Nephron (organoid): ENCODE measurements at regions not wholly inside any gene's neighbourhood (a gene's known extent, or its start where the extent isn't known, plus 50 kb on each side); places are given as distances from the start of the nearest gene placed in this dataset.

Source experiments
- H3K27ac Mint-ChIP-seq, 3 experiments: 2 replicates each; pipeline ENCODE4 v1.8.0; 2020; ENCODE audit warnings: mixed read lengths in 3 of 3, mild to moderate bottlenecking in 2 of 3, moderate library complexity in 1 of 3
- H3K27me3 Mint-ChIP-seq: 2 replicates; pipeline ENCODE4 v1.8.0; 2021; ENCODE audit warnings: low read depth, mild to moderate bottlenecking, moderate library complexity, mixed read lengths
- H3K36me3 Mint-ChIP-seq: 2 replicates; pipeline ENCODE4 v1.8.0; 2020; ENCODE audit warnings: low read depth, mixed read lengths
- H3K4me1 Mint-ChIP-seq: 2 replicates; pipeline ENCODE4 v1.8.0; 2020; ENCODE audit warnings: mixed read lengths
- H3K4me3 Mint-ChIP-seq, 3 experiments: 2 replicates each; pipeline ENCODE4 v1.8.0; 2020; ENCODE audit warnings: mild to moderate bottlenecking in 3 of 3, mixed read lengths in 3 of 3, moderate library complexity in 2 of 3
- H3K9me3 Mint-ChIP-seq: 2 replicates; pipeline ENCODE4 v1.8.0; 2020; ENCODE audit warnings: mixed read lengths
- CTCF ChIP-seq, 3 experiments: fragments of 200-600 bp; sonication (generic); IDR thresholded peaks; one replicate each; pipeline ENCODE4 v1.5.0; 2021; ENCODE audit warnings: antibody characterized with exemption in 3 of 3; ENCODE audit not compliant: unreplicated experiment in 3 of 3

GRCh38 chr4:13866881-13867280 lies 239.4 kb upstream of the BOD1L1 start:
- Mint-ChIP-seq H3K36me3 (peaks cover 4% of the 10 kb centered on the region), H3K4me3 (no peak overlapping the region), H3K27ac (no peak overlapping the region), H3K9me3 (peaks cover 9% of the 10 kb centered on the region), H3K27me3 (no peaks in the 10 kb centered on the region), H3K4me1 (no peaks in the 10 kb centered on the region)
- no peak for TF ChIP-seq CTCF (IDR thresholded peaks at IDR 0.05; ENCODE audit: unreplicated experiment in 3 of 3)

DNA sequence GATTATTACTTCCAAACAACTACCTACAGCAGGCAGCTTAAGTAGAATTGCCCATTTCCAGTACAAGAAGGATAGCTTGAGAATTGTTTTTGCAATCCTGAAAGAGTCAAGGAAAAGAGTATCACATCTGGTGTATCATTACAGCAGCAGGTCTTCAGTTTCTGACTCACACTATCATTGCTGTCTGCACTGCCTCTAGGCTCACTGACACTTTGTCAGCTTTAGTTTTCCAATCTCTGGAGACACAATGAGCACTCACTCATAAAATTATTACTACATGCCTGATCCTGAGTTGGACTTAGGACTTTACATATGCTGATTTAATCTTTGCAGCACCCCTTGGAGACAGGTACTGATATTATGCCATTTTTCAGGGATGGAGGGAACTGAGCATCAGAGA lies 244.6 kb upstream of the BOD1L1 start:
- H3K27ac Mint-ChIP-seq = no peak overlapping the region
- no peak for TF ChIP-seq CTCF (IDR thresholded peaks at IDR 0.05; ENCODE audit: unreplicated experiment in 3 of 3)
- no peaks in the 10 kb centered on the region for H3K27me3 Mint-ChIP-seq
- H3K36me3 Mint-ChIP-seq = no peaks in the 10 kb centered on the region
- no peaks in the 10 kb centered on the region for H3K4me1 Mint-ChIP-seq
- H3K4me3 Mint-ChIP-seq = no peak overlapping the region
- H3K9me3 Mint-ChIP-seq = no peaks in the 10 kb centered on the region

DNA sequence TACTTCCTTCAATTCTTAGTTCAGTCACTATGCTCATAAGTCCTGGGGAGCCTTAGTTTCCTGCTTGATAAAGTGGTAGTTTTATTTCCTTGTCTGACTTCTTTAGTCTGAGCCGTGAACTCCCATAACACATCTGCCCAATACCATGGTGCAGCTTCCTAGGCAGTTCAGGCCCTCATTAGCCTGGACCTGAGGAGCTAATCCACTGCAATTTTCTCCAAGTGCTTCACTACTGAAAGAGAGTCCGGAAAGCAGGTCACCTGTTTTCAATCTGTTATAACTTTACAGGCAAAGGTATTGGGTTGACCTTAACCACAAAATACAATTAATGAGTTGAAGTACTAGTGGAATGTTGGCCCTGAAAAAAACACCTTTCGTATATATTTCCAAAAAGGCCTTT lies 245.4 kb upstream of the BOD1L1 start:
- H3K4me1 Mint-ChIP-seq = no peaks in the 10 kb centered on the region

DNA sequence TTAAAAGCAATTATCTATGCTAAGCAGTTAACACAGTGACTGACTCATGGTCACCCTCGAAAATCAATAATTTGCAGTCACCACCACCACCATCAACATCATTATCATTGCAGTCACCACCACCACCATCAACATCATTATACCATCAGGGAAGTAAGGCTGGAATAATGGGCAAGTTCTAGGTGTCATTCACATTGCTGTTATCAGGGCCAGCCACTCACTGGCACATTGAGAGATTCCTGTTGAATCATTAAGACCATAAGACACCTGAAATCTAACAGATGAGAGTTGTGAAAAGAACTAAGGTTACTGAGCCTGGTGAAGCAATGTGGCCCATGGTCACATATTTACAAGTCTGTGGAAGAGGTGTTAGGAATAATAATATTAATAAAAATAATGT lies 247.7 kb upstream of the BOD1L1 start:
- H3K4me3 Mint-ChIP-seq = no peak overlapping the region
- H3K9me3 Mint-ChIP-seq = no peaks in the 10 kb centered on the region
- H3K27ac Mint-ChIP-seq = peak overlapping the region in 1 of 3 experiments; percentile 57
- H3K27me3 Mint-ChIP-seq = no peaks in the 10 kb centered on the region
- no peaks in the 10 kb centered on the region for H3K36me3 Mint-ChIP-seq
- no peaks in the 10 kb centered on the region for H3K4me1 Mint-ChIP-seq
- TF ChIP-seq CTCF (IDR thresholded peaks at IDR 0.05; ENCODE audit: unreplicated experiment in 3 of 3) = no peak

More for the DNA sequence above, 245.4 kb upstream of the BOD1L1 start:
- peak overlapping the region in 1 of 3 experiments; percentile 51 for H3K27ac Mint-ChIP-seq
- H3K27me3 Mint-ChIP-seq = no peaks in the 10 kb centered on the region
- TF ChIP-seq CTCF (IDR thresholded peaks at IDR 0.05; ENCODE audit: unreplicated experiment in 3 of 3) = no peak
- no peak overlapping the region for H3K4me3 Mint-ChIP-seq
- no peaks in the 10 kb centered on the region for H3K36me3 Mint-ChIP-seq
- H3K9me3 Mint-ChIP-seq = no peaks in the 10 kb centered on the region

GRCh38 chr4:13876131-13876530 lies 248.6 kb upstream of the BOD1L1 start:
- Mint-ChIP-seq H3K27me3 (no peaks in the 10 kb centered on the region), H3K36me3 (no peaks in the 10 kb centered on the region), H3K4me3 (no peak overlapping the region), H3K9me3 (no peaks in the 10 kb centered on the region), H3K4me1 (no peaks in the 10 kb centered on the region), H3K27ac (peak overlapping the region; percentile 26 to 89 (median 81))
- TF ChIP-seq CTCF (IDR thresholded peaks at IDR 0.05; ENCODE audit: unreplicated experiment in 3 of 3) = no peak

- H3K9me3 Mint-ChIP-seq = no peaks in the 10 kb centered on the region
- H3K4me3 Mint-ChIP-seq = no peak overlapping the region
- no peak for TF ChIP-seq CTCF (IDR thresholded peaks at IDR 0.05; ENCODE audit: unreplicated experiment in 3 of 3)
- H3K36me3 Mint-ChIP-seq = no peaks in the 10 kb centered on the region
- H3K4me1 Mint-ChIP-seq = no peaks in the 10 kb centered on the region
- no peaks in the 10 kb centered on the region for H3K27me3 Mint-ChIP-seq
- peak overlapping the region; percentile 63 to 89 (median 79) for H3K27ac Mint-ChIP-seq
Observed at GRCh38 chr4:13876940-13877339, 249.4 kb upstream of the BOD1L1 start.
